ENCODE measurements at regions not wholly inside any gene's neighbourhood (a gene's known extent, or its start where the extent isn't known, plus 50 kb on each side); places are given as distances from the start of the nearest gene placed in this dataset.
"Not testable (repeated sequence)": the region's sequence is repeated elsewhere in the genome, so short reads cannot be mapped to it uniquely, and the experiment has no call there.

- no peaks in the 10 kb centered on the region for H3K9me3 Mint-ChIP-seq
- DNase-seq (no peak), ATAC-seq (ENCODE audit: low read depth) (peak; percentile 3)
- peaks cover 2% of the 10 kb centered on the region for H3K36me3 Mint-ChIP-seq
- no peak overlapping the region for H3K27ac Mint-ChIP-seq
- POLR2A ChIA-PET = interaction anchor here (0.5 to 10.2 kb wide), 38 partner anchors 8 to 1620 kb away, joined by 3 to 486 read pairs (median 10); a partner anchor contains a TSS
- no peaks in the 10 kb centered on the region for H3K27me3 Mint-ChIP-seq
- no peak overlapping the region for H3K4me3 Mint-ChIP-seq
- H3K4me1 Mint-ChIP-seq = peaks cover 28% of the 10 kb centered on the region
These were observed 91.1 kb upstream of the BTN3A2 start for GRCh38 chr6:26273673-26274588.

DNA sequence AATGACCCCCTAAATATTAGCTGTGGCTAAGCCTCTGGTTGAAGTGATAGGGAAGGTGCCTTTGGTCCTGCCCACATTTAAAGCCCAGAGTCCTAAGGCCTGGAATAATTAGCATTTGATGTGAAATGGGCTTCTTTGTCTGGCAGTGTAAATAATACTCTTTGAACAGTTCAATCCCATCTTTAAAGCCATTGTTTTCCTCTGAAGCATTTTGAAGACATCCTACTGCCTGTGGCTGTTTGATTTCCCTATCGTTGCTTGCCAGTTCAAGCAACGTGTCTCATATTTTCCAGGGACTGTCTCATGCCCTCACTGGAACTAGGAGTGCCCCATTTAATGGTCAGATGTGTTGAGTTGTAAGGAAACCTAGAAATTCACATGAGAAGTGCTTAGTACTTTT lies 89.3 kb upstream of the BTN3A2 start:
- DNase-seq (no peak), ATAC-seq (ENCODE audit: low read depth) (no peak)
- H3K4me1 Mint-ChIP-seq = peaks cover 17% of the 10 kb centered on the region
- H3K4me3 Mint-ChIP-seq = no peak overlapping the region
- H3K36me3 Mint-ChIP-seq = peaks cover 5% of the 10 kb centered on the region
- H3K9me3 Mint-ChIP-seq = no peaks in the 10 kb centered on the region
- peak overlapping the region; percentile 46 for H3K27ac Mint-ChIP-seq
- POLR2A ChIA-PET = interaction anchor here (2.1 to 10.2 kb wide), 8 partner anchors 8 to 151 kb away, joined by 4 to 486 read pairs (median 162); a partner anchor contains a TSS
- H3K27me3 Mint-ChIP-seq = no peaks in the 10 kb centered on the region

DNA sequence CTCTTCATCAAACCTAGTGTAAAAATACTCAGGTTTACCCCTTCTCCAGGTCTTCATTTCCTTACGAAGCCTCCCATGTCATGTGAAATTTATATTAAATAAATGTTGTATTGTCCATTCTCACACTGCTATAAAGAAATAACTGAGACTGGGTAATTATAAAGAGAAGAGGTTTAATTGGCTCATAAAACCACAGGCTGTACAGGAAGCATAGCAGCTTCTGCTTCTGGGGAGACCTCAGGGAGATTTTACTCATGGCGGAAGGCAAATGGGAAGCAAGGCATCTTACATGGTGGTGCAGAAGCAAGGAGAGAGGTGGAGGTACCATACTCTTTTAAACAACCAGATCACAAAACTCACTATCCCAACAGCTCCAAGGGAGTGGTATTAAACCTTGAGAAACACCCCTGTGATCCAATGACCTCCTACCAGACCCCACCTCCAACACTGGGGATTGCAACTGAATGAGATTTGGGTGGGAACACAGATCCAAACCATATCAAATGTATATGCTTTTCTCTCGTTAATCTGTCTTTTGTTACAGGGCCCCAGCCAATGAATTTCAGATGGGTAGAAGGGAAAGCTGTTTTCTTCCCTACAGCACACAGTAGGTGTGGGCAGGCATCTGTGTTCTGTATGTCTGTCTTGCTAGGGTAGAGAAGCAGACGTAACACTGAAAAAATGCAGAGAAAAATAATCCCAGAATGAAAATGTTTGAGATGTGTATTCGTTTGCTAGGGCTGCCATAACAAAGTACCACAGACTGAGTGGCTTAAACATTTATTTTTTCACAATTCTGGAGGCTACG lies 88.0 kb upstream of the BTN3A2 start:
- peaks cover 23% of the 10 kb centered on the region for H3K4me1 Mint-ChIP-seq
- H3K27ac Mint-ChIP-seq = no peak overlapping the region
- H3K36me3 Mint-ChIP-seq = peaks cover 12% of the 10 kb centered on the region
- ATAC-seq (ENCODE audit: low read depth) (no peak), DNase-seq (no peak)
- H3K27me3 Mint-ChIP-seq = no peaks in the 10 kb centered on the region
- no peak overlapping the region for H3K4me3 Mint-ChIP-seq
- H3K9me3 Mint-ChIP-seq = no peaks in the 10 kb centered on the region
- POLR2A ChIA-PET = interaction anchor here (1.3 to 10.2 kb wide), 3 partner anchors 6 to 78 kb away, joined by 3 to 486 read pairs (median 262); a partner anchor contains a TSS

GRCh38 chr6:26278536-26278935 lies 86.5 kb upstream of the BTN3A2 start:
- no peak for ATAC-seq (ENCODE audit: low read depth)
- DNase-seq = no peak
- H3K27me3 Mint-ChIP-seq = no peaks in the 10 kb centered on the region
- peaks cover 33% of the 10 kb centered on the region for H3K4me1 Mint-ChIP-seq
- no peaks in the 10 kb centered on the region for H3K9me3 Mint-ChIP-seq
- no peak overlapping the region for H3K4me3 Mint-ChIP-seq
- POLR2A ChIA-PET = interaction anchor here (1.0 to 10.2 kb wide), 3 partner anchors 43 to 79 kb away, joined by 3 to 262 read pairs (median 3); a partner anchor contains a TSS
- peaks cover 19% of the 10 kb centered on the region for H3K36me3 Mint-ChIP-seq
- no peak overlapping the region for H3K27ac Mint-ChIP-seq

- H3K27ac Mint-ChIP-seq; ATAC-seq (ENCODE audit: low read depth); DNase-seq; H3K9me3 Mint-ChIP-seq; H3K4me3 Mint-ChIP-seq; H3K27me3 Mint-ChIP-seq; POLR2A ChIA-PET: not testable (repeated sequence)
- Mint-ChIP-seq H3K36me3 (peaks cover 19% of the 10 kb centered on the region), H3K4me1 (peaks cover 38% of the 10 kb centered on the region)
These were observed 85.6 kb upstream of the BTN3A2 start for GRCh38 chr6:26279371-26279770.

- ATAC-seq (ENCODE audit: low read depth) = no peak
- Mint-ChIP-seq H3K4me3 (no peak overlapping the region), H3K27ac (peak overlapping the region; percentile 15), H3K9me3 (no peaks in the 10 kb centered on the region), H3K4me1 (peaks cover 40% of the 10 kb centered on the region), H3K27me3 (no peaks in the 10 kb centered on the region), H3K36me3 (peaks cover 19% of the 10 kb centered on the region)
- POLR2A ChIA-PET = interaction anchor here (1.0 to 6.4 kb wide), 2 partner anchors 8 to 1586 kb away, joined by 5 to 486 read pairs; a partner anchor contains a TSS
- no peak for DNase-seq
These were observed 84.6 kb upstream of the BTN3A2 start for GRCh38 chr6:26280407-26280806.

DNA sequence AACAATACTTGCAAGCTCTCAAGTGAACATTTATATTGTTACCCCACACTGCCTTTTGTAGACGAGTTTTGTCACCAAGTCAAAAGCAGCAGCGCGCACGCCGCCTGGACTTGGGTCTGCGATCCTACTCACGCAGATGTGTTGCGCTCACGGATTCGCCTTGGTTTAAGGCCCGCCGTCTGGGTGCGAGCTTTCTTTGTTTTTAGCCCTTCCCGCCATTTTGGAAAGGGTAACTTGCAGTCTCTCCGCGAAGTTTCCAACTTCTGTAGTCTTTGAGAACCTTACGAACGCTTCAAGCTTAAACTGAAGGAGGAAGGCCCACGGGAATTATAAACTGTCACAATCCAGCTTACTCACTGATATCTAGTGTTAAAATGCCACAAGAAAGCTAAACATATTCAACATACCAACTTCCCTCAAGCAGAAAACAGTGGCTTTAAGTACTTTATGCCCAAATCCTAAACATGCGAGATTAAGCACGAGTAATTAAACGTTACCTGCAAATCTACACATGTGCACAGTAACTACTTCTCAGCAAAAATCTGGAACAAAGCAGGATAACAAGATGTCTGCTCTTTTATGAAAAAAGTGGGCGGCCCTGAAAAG lies 80.4 kb upstream of the BTN3A2 start:
- POLR2A ChIA-PET = interaction anchor here (0.6 to 6.4 kb wide), 50 partner anchors 10 to 1608 kb away, joined by 3 to 486 read pairs (median 8); partner anchors contain the start of gene HFE
- peak; percentile 68 for DNase-seq
- Mint-ChIP-seq H3K4me1 (peaks cover 38% of the 10 kb centered on the region), H3K9me3 (peaks cover 2% of the 10 kb centered on the region), H3K36me3 (peaks cover 25% of the 10 kb centered on the region), H3K27ac (peak overlapping the region; percentile 92), H3K4me3 (peak overlapping the region; percentile 72), H3K27me3 (peaks cover 3% of the 10 kb centered on the region)
- ATAC-seq (ENCODE audit: low read depth) = peak; percentile 11

- Mint-ChIP-seq H3K9me3 (peaks cover 2% of the 10 kb centered on the region), H3K36me3 (peaks cover 25% of the 10 kb centered on the region), H3K4me3 (peak overlapping the region; percentile 72), H3K27ac (peak overlapping the region; percentile 92), H3K27me3 (peaks cover 3% of the 10 kb centered on the region), H3K4me1 (peaks cover 37% of the 10 kb centered on the region)
- ATAC-seq (ENCODE audit: low read depth) = peak; percentile 79
- DNase-seq = peak; percentile 87
- POLR2A ChIA-PET = interaction anchor here (0.7 to 6.4 kb wide), 52 partner anchors 9 to 1608 kb away, joined by 3 to 486 read pairs (median 6); partner anchors contain the start of gene HFE
These were observed 79.6 kb upstream of the BTN3A2 start for GRCh38 chr6:26285143-26286134.

- peak overlapping the region; percentile 92 for H3K27ac Mint-ChIP-seq
- DNase-seq = peak; percentile 74
- POLR2A ChIA-PET = interaction anchor here (0.5 to 6.4 kb wide), 26 partner anchors 14 to 1581 kb away, joined by 3 to 486 read pairs (median 18); partner anchors contain the start of gene HFE
- peaks cover 3% of the 10 kb centered on the region for H3K27me3 Mint-ChIP-seq
- H3K4me3 Mint-ChIP-seq = peak overlapping the region; percentile 72
- no peak for ATAC-seq (ENCODE audit: low read depth)
- peaks cover 2% of the 10 kb centered on the region for H3K9me3 Mint-ChIP-seq
- H3K36me3 Mint-ChIP-seq = peaks cover 17% of the 10 kb centered on the region
- H3K4me1 Mint-ChIP-seq = peaks cover 28% of the 10 kb centered on the region
These were observed 78.7 kb upstream of the BTN3A2 start for GRCh38 chr6:26286168-26286877.

DNA sequence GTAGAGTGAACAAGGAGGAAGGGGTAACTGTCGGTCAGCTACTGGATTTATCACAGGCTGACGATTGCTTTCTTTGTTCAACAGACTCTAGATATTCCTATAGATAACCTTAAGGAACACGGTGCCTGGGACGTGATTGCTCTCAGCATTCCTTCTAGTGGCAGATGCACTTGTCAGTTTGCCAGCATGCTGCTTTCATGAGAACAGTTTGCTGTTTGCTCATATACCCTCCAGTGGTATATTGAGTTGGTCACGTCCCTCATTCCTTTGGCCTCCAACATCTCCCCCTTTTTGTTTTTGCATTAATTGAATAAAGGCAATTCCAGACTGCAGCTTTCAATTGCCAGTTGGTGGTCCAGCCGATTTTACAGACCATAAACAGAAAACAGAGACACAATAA lies 76.8 kb upstream of the BTN3A2 start:
- POLR2A ChIA-PET = no interaction called here

GRCh38 chr6:26290941-26291340 lies 74.1 kb upstream of the BTN3A2 start:
- ATAC-seq (ENCODE audit: low read depth) = no peak
- Mint-ChIP-seq H3K36me3 (peaks cover 8% of the 10 kb centered on the region), H3K4me1 (peaks cover 11% of the 10 kb centered on the region), H3K27me3 (peaks cover 3% of the 10 kb centered on the region), H3K4me3 (no peak overlapping the region), H3K27ac (no peak overlapping the region), H3K9me3 (peaks cover 2% of the 10 kb centered on the region)
- DNase-seq = no peak
- POLR2A ChIA-PET = interaction anchor here (1.2 kb wide), 1 partner anchor 17 kb away, joined by 3 read pairs; no protein-coding TSS in a partner anchor

More for the DNA sequence above, 76.8 kb upstream of the BTN3A2 start:
- Mint-ChIP-seq H3K9me3 (peaks cover 2% of the 10 kb centered on the region), H3K36me3 (peaks cover 8% of the 10 kb centered on the region), H3K27me3 (peaks cover 3% of the 10 kb centered on the region), H3K4me3 (no peak overlapping the region), H3K4me1 (peaks cover 20% of the 10 kb centered on the region), H3K27ac (no peak overlapping the region)
- ATAC-seq (ENCODE audit: low read depth) (no peak), DNase-seq (no peak)
